HG03159 (cell line): ENCODE measurements at regions not wholly inside any gene's neighbourhood (a gene's known extent, or its start where the extent isn't known, plus 50 kb on each side); places are given as distances from the start of the nearest gene placed in this dataset.
A peak's percentile ranks its signal among the peaks of the same experiment; 100 is the strongest.
"Not testable (repeated sequence)": the region's sequence is repeated elsewhere in the genome, so short reads cannot be mapped to it uniquely, and the experiment has no call there.

Experiments
- ATAC-seq: cut with Tn5 transposase; IDR thresholded peaks from one replicate; pipeline ENCODE4 v1.9.1; 2021; ENCODE audit warnings: mild to moderate bottlenecking, moderate library complexity; ENCODE audit not compliant: unreplicated experiment

DNA sequence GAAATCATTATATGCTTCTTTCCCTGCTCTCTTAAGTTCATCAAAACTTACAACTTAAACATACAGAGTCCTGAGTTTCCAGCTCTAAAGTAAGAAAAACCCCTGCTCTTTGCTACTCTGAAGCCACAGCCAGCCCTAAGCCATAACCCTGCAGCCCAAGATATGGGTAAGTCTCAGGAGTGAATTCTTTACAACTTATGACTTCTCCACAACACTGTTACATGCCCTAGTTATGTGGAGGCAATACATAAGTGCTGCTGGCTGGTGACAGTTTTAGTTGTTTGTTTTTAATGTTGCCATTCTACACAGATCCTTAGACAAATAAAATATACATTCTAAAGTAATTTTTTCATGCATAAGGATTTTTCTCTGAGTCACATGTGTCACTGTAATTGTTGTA lies 100.2 kb downstream of the FBXO8 start:
- no peak for ATAC-seq

DNA sequence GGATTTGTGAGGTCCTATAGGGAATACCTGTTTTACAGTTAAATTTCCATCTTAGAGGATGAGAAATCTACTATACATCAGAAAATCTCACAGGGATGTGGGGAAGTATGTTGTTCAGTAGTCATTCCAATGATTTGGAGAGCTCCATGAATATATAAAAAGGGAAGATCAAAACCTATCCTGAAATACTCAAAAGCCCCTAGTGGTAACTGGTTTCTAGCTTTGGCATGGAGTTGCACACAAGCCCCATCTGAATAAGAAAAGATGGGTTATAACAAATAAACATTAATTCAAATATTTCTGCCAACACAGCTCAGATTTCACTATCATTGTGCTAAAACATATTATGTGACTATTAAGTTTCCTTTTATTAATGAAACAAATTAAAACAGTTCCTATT lies 101.6 kb downstream of the FBXO8 start:
- no peak for ATAC-seq

DNA sequence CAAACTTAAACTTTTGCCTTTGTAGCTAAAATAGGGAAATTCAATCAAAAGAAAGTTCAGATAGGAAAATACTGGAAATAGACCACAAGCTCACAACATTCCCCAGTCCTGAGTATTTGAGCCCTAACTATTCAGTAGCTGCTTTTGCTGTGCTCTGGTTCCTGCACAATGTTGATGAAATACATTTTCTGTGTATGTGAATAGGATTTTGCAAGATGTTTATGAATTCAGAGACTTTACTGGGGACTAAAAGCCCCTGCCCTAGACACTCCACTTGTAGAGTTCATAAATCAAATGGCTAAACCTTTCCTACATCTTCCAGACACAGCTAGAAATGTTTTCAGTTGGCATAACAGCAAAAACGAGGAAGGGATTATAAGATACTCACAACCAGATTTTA lies 105.9 kb downstream of the FBXO8 start:
- no peak for ATAC-seq

DNA sequence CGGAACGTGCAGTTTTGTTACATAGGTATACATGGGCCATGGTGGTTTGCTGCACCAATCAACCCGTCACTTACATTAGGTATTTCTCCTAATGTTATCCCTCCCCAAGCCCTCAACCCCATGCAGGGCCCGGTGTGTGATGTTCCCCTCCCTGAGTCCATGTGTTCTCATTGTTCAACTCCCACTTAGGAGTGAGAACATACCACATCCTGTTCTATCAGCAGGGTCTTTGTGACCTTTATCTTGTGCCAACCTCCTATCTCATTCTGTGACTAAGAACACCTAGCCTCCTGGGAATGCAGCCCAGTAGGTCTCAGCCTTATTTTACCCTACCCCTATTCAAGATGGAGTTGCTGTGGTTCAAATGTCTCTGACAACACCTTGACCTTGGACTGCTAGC lies 107.6 kb downstream of the FBXO8 start:
- not testable (repeated sequence) for ATAC-seq

DNA sequence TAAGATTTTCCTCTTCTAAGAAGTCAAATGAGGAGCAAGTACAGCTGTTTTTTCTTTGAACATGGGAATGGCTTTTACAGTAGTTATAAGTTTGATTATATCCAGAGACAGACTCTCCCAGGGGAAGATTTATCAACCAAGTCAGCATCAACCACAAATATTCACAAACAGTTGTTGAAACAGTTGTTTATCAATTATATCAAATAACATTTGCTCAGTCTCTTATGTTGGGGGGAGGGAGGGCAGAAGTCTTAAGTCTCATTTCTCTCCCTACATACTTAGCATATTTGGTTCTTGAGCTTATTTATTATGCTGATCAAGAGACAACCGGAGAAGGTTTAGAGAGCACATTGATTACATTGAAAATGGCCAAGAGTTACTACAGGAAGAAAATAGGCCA lies 110.1 kb downstream of the FBXO8 start:
- no peak for ATAC-seq

DNA sequence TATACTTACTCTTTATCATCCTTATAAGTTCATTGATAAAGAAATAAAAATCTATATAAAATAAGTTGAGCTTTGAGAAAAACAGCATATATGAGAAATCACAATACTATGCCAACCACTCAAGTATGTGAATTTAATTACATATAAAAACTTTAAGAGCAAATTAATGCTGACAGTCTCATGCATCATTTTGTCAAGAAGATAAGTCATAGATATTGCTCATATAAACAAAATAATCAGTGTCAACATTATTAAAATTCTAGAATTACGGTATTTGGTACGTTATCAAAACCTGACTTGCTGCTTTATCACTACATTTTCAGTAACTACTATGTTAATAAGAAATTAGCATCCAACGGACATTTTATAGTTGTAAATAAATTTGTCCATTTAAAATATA lies 111.2 kb downstream of the FBXO8 start:
- no peak for ATAC-seq

DNA sequence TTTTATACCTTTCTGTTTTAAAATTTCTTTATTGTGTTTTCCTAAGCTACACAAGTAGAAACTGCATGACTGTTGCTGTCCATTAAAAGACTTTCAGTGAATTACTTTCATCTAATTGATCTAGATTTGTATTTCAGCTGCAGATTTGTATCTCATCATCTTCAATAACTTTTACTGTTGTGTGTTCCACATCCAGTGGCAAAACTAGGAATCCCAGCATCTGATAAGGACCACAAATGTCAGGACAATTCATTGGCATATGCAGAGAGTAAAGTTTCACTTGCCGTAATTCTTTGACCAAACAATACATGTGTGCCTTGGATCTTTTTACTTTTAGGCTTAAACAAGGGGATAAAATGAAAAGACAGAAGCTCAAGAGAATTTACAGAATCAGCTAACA lies 112.6 kb downstream of the FBXO8 start:
- no peak for ATAC-seq

DNA sequence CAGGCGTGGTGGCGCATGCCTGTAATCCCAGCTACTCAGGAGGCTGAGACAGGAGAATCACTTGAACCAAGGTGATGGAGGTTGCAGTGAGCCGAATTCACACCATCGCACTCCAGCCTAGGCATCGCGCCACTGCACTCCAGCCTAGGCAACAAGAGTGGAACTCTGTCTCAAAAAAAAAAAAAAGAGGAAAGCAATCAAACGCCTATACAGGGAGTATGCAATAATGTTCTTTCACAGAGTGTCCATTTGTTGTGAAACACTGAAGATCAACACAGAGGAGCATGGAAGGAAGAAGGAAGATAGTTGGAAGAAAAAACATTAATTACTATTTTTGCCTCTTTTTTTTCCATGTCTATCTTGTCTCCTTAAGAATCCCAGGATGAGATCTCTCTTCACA lies 113.4 kb downstream of the FBXO8 start:
- ATAC-seq: no peak

DNA sequence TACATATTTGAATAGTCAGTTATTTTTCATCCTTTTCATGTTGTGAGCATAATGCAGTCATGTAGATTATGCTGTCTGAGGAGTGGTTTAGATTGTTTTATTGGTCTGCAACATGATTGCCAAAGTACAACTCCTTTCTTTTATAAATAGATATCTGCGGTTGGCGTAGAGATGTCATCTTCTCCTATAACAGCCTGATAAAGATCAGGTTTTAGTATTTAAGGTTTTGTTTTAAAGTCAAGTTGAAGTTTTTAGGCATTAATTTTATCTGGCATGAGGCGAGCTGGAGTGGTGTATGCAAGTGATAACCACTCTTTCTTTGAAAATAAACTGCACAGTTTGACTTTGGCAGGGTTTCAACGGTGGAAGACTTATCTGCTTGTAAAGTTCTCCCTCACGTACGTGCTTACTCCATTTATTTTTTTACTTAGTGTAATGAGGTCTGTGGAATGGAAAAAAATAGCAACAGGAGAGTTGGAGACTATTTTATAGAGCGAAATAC lies 126.3 kb downstream of the FBXO8 start:
- ATAC-seq: no peak

DNA sequence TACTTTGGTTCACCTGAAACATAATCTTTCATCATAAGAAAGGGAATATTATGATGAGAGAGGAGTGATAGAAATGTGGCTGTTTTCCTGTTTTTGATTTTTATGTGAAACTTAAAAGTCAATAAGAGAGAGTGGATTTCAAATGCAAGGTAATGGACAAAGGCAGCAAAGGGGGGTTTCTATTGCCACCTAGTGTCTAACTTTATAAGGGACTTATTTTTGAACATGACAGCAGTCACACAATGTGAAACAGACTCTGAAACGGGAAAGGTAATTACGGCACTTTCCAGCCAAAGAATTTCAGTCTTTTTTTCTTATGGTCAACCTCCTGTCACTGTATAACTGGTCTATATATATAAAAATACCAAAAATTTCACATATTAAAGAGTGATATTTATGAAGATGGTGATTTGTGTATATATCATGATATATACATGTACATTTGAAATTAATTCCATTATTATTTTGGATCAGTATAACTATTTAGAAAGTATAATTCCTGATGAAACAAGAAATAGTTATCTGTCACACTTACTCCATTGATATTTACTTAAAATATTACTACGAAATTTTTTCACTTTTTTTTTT lies 127.1 kb downstream of the FBXO8 start:
- peak; percentile 94 for ATAC-seq

DNA sequence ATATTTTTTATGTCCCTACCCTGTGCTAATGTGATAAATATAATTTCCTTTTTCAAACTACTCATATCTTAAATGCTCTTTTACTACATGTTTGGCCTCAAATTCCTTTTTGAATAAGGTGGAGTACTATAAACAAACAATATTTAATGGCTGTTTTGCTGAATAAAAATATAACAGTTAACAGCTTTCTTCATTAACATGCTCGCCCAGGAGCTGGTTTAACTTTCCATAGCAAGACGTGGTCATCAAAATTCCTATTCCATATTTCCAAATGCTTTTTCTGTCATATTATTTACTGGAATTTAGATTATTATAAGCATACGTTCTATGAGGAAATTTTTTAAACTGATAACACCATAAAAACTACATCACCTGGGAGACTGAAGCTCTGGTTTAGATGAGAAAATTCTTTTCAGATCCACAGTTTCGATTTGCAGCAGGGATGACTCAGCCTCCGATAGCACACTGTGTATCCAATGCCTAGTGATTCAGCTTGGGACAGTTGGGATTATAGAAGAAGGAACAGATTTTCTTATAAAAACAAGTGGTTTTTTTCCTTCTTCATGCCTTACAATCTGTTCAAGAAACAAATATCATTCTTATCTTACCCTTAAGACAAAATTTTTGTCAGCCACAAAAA lies 129.1 kb downstream of the FBXO8 start:
- no peak for ATAC-seq

DNA sequence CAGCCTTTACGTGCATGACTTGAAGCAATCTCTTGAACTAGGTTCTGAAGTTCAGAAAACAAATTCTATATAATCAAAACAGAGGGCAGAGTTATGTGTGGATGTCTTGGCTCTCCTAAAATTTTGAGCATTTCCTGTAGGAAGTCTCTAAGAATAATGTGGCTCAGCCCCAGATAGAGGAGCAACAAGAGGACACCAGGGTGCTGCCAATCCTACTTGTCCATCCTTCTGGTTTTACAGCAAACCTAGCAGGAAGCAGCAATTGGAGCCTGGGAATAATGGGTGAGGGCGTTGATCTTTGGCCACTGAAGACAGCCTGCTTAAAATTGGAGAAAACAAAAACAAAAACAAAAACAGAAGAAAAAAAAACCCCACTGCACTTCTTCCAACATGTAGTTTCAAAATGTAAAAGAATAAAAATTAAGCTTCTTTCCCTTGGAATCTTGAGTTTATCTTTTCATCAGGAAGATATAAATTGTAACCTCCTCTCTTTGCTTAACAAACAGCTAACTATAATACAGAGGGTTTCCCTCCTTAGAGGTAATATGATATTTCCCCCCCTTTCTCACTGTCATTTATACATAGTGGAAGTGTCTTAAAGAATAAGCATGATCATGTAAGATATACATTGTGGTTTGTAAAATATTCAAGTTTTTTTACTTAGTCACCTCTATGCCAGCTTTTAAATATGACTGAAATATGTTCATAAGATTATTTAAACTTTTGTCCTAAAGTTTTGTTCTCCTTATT lies 130.6 kb downstream of the FBXO8 start:
- no peak for ATAC-seq

DNA sequence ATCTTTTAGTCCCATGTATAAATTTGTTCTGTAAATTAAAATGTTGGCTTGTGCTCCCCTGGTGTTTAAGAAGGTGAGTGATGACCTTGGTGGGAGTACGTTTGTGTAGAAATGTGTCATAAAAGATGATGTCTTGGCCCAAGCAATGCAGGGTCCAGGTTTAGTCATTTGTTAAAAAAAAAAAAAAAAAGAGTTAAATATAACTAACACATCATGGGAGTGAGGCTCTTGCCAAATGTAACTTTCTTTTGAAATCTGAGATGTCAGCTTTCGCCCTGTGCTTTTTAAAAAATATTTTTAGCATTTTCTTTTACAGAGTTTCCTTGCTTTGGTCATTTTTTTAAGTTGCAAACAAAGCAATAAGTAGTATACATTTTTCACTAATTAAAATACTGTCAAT lies 135.6 kb downstream of the FBXO8 start:
- no peak for ATAC-seq

DNA sequence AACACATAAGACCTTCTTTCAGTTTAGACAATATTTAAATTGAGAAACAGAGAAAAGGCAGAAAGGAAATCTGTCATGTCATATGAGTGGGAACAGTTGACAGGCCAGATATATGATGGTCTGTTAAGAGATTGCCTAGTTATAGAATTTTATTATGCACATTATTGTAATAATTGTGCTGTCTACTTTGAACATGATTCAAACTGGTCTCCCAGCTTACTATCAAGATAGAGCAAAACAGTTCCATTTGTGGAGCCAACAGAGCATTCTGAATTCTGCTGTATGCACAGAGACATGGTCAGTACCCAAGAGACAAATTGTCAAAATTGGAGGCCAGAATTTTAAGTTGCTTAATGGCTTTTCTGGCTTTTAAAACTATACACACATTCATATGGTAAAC lies 139.4 kb downstream of the FBXO8 start:
- ATAC-seq: no peak

DNA sequence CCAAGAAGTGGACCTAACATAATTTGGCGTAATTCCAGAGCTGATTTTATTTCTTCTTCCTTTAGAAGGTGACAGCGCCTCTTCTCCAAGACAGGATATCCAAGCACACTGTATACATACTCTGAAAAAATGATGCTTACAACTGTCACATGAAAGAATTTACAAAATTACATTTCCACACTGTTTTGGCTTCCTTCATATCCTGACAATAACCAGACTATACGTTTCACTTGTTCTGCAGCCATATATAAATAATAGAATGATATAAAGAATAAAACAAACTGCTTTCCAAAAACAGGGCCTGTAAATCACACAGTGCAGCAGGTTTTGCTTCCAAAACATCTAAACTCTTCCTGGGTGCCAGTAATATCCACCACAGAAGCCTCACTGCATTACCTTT lies 141.6 kb downstream of the FBXO8 start:
- ATAC-seq: no peak

DNA sequence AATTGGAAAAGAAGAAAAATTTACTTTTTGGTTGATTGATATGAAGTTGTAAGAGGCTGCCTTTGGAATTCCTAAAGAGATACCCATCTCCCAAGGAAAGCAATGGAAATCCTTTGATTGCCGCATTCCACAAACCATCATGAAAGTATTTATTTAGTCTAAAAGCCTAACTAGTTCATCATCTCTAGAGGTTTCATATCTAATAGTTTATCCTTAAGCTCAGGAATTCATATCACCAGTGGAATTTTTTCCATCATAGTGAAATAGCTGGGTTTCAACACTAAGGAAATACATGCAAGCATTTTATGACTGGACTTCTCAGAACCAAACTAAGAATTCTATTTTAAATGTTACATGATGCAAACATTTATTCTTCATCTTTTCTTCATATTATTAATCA lies 144.9 kb downstream of the FBXO8 start:
- no peak for ATAC-seq

DNA sequence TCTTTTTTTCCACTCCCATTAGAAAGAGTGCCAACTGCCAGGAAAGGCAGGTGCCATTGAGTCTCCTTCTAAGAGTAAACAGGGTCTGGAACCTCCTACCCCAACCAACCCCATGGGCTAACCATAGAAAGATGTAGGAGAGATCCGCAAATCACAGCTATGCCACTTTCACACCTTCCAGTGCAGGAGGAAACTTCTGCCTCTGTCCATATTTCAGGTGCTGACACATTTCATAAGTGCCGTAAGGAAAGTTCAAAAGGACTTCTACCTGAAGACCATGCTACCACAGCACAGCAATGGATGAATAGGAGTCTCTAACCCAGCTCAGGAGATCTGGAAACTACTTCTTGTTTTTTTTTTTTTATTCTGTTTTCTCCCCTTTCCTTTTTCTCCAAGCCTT lies 145.8 kb downstream of the FBXO8 start:
- ATAC-seq: no peak

DNA sequence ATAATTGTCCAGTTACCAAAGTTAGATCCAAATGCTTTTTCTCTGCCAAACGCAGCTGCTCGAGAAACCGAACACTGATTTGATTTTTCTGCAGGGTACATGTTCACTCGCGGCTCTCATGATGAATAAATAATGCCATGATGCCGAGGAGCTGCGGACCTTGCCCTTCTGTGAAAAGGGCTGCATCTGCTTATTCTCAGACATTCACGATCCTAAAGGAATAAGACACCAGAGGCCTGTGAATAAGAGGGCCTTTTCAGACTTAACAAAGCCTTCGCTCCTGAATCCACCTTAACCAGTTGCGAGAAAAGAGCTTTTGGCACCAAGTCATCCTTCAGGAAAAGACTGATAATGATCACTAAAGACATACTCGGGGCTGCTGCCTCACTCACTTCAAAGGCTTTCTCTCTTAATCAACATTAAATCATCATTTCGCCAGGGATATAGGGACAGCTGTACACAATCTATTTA lies 147.5 kb downstream of the FBXO8 start:
- ATAC-seq: no peak

DNA sequence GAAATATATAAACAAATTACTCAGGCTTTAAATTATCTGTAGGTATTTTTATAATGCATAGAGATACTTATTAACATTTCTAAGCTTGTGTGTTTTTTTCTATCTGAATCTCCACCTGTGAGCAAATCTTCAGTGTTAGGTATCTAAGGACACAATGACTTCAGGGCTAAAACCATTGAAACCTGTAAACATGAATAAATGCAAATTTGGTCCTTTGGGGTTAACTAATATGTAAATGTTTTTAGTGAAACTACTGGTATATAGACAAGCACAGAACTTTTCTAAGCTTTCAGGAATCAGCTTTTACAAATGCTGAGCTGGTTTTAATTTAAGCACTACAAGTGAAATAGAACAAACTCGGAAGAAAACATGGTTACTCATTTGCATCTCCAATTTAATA lies 147.9 kb downstream of the FBXO8 start:
- peak; percentile 72 for ATAC-seq

DNA sequence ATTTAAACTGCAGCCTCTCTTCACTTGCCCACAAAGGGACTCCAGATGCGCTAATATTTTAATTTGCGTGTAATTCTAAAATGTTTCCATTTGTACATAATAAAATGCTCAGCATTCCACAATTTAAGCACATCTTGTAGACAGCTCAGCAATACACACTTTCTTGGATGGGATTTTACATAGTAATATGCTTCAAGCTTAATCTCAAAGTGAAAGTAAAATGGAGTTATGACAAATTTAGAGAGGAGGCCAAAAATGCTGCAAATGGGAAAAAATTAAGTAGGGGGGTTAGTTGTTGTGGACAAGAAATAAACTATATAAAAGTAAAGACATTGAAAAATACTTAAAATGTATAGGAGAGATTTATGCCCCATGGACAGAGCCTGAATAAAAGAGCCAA lies 149.1 kb downstream of the FBXO8 start:
- no peak for ATAC-seq

DNA sequence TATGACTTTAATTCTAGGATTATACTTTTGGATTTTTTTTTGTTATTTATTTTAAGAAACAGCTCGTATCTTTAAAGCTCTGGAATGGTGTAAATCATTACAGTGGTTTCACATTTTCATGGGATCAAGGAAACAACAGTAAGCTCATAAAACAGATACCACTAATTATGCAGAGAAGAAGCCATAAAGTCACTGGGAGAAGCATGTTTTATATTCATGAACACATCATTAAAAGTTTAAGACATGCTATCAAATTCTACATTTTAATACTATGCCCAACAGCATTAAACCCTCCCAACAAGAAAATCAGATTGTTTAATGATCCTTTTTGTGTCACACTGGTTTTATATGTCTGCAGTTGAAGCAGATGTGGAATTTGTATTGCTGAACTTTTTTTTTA lies 149.9 kb downstream of the FBXO8 start:
- no peak for ATAC-seq

DNA sequence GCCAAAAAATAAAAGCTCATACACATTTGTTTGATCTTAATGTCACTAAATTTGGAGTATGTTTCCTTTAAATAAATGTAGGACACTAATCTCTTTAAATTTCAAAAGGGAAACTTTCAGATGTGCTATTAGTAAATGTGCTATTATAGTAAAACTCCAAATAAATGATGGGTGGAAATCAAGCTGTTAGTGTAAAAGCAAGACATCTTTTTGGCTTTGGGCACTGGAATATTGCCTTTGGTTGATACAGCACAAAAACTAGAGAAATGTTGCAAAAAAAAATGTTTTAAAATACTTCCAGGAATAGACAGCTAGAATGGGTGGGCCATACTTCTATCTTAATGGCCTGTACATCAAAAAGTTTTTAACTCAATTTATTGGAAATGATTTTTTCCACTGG lies 151.6 kb downstream of the FBXO8 start:
- ATAC-seq: no peak
